PC-9 (cell line): ENCODE measurements at regions not wholly inside any gene's neighbourhood (a gene's known extent, or its start where the extent isn't known, plus 50 kb on each side); places are given as distances from the start of the nearest gene placed in this dataset.

ENCODE experiments used
- BruUV-seq: library from RNA; stranded (reverse); fragments of 400-500 nt; replicated peaks from 2 replicates; lab custom pipeline; 2021; lab: Mats Ljungman, UMichigan
- CTCF ChIA-PET: fragments of 300-600 bp; sonication (Branson Sonifier 250); formaldehyde crosslinking; loops from one replicate; lab custom pipeline; 2022; ENCODE audit warnings: antibody characterized with exemption; lab: Charles Lee
- POLR2A ChIA-PET: fragments of 300-600 bp; sonication (Branson Sonifier 250); formaldehyde crosslinking; loops from one replicate; lab custom pipeline; 2022; ENCODE audit warnings: antibody characterized with exemption; ENCODE audit not compliant: unreplicated experiment; lab: Charles Lee
- DNase-seq, 2 experiments: peaks; one replicate each; pipeline versions ENCODE4 v3.0.0 to v3.0.0-alpha.2; 2015 to 2022; ENCODE audit warnings: mixed read lengths in 1 of 2
- H2AFZ ChIP-seq: fragments of 200-600 bp; sonication (generic); 2 replicates; pipeline ENCODE4 v1.8.1; 2017; ENCODE audit warnings: antibody characterized with exemption
- H3F3A ChIP-seq: fragments of 200-600 bp; sonication (generic); 2 replicates; pipeline ENCODE4 v1.8.1; 2017; ENCODE audit warnings: antibody characterized with exemption, mild to moderate bottlenecking, low read depth; ENCODE audit not compliant: insufficient read depth
- H3K27ac ChIP-seq: fragments of 200-600 bp; sonication (generic); 2 replicates; pipeline ENCODE4 v1.6.1; 2016; ENCODE audit warnings: mixed run types
- H3K27me3 ChIP-seq: fragments of 200-600 bp; sonication (generic); 2 replicates; pipeline ENCODE4 v1.6.1; 2016; ENCODE audit warnings: low read depth, mixed run types; ENCODE audit not compliant: insufficient read depth
- H3K36me3 ChIP-seq: fragments of 200-600 bp; sonication (generic); 2 replicates; pipeline ENCODE4 v1.6.1; 2016; ENCODE audit warnings: low read depth, mixed run types
- H3K4me1 ChIP-seq: fragments of 200-600 bp; sonication (generic); replicated peaks from 2 replicates; pipeline ENCODE4 v1.6.1; 2016; ENCODE audit warnings: mixed run types; ENCODE audit not compliant: insufficient read depth
- H3K4me2 ChIP-seq: fragments of 200-600 bp; sonication (generic); 2 replicates; pipeline ENCODE4 v1.6.1; 2017; ENCODE audit warnings: mixed run types
- H3K4me3 ChIP-seq: fragments of 200-600 bp; sonication (generic); 2 replicates; pipeline ENCODE4 v1.6.1; 2016; ENCODE audit warnings: mixed run types
- H3K79me2 ChIP-seq: fragments of 200-600 bp; sonication (generic); 2 replicates; pipeline ENCODE4 v1.6.1; 2017; ENCODE audit warnings: low read depth, mixed run types
- H3K9me2 ChIP-seq: fragments of 200-600 bp; sonication (generic); 2 replicates; pipeline ENCODE4 v1.8.1; 2017; ENCODE audit warnings: mild to moderate bottlenecking; ENCODE audit not compliant: insufficient read depth
- H3K9me3 ChIP-seq: fragments of 200-600 bp; sonication (generic); 2 replicates; pipeline ENCODE4 v1.8.1; 2016; ENCODE audit warnings: low read depth; ENCODE audit not compliant: insufficient read depth
- H4K20me1 ChIP-seq: fragments of 200-600 bp; sonication (generic); 2 replicates; pipeline ENCODE4 v1.8.1; 2017; ENCODE audit not compliant: insufficient read depth
- CTCF ChIP-seq: fragments of 200-600 bp; sonication (generic); conservative IDR thresholded peaks from 2 replicates; pipeline ENCODE4 v1.6.1; 2017; ENCODE audit warnings: mixed run types, antibody characterized with exemption, mild to moderate bottlenecking, moderate library complexity
- EZH2 ChIP-seq: fragments of 200-600 bp; sonication (generic); IDR thresholded peaks from 2 replicates; pipeline ENCODE4 v1.8.0; 2017; ENCODE audit warnings: antibody characterized with exemption, low read depth
- intact Hi-C: fragments of 100-400 bp; cut with micrococcal nuclease; formaldehyde crosslinking; loops from one replicate; pipeline ENCODE4 v1.10.0; 2022; ENCODE audit not compliant: unreplicated experiment

GRCh38 chr2:220000080-220000479 is 372.6 kb downstream of the SLC4A3 start:
- Histone ChIP-seq H3K4me2 (no peak overlapping the region), H3F3A (no peaks in the 10 kb centered on the region), H3K9me3 (peaks cover 6% of the 10 kb centered on the region; the same call in 1 of the 2 replicates), H3K36me3 (no peaks in the 10 kb centered on the region), H3K79me2 (no peaks in the 10 kb centered on the region), H3K4me1 (peaks cover 15% of the 10 kb centered on the region), H3K4me3 (no peak overlapping the region), H3K27me3 (no peaks in the 10 kb centered on the region), H3K27ac (no peak overlapping the region), H4K20me1 (no peaks in the 10 kb centered on the region), H2AFZ (no peak overlapping the region), H3K9me2 (no peaks in the 10 kb centered on the region)
- no peak for DNase-seq
- no TSS peak for BruUV-seq
- TF ChIP-seq CTCF, result no peak
- TF ChIP-seq EZH2, result no peak
- intact Hi-C loops, result no loop called here
- ChIA-PET POLR2A (no interaction called here), CTCF (no interaction called here)

- CTCF ChIA-PET, result no interaction called here
- no peak overlapping the region for H2AFZ ChIP-seq
- no peaks in the 10 kb centered on the region for H3K27me3 ChIP-seq
- intact Hi-C loops, result no loop called here
- H3K4me1 ChIP-seq, result peaks cover 15% of the 10 kb centered on the region
- H3K27ac ChIP-seq, result no peak overlapping the region
- no peaks in the 10 kb centered on the region for H3K36me3 ChIP-seq
- no peaks in the 10 kb centered on the region for H3K79me2 ChIP-seq
- H4K20me1 ChIP-seq, result no peaks in the 10 kb centered on the region
- no TSS peak for BruUV-seq
- DNase-seq, result no peak
- H3K4me2 ChIP-seq, result no peak overlapping the region
- H3K9me3 ChIP-seq, result peaks cover 6% of the 10 kb centered on the region; the same call in 1 of the 2 replicates
- no peaks in the 10 kb centered on the region for H3F3A ChIP-seq
- POLR2A ChIA-PET, result no interaction called here
- H3K4me3 ChIP-seq, result no peak overlapping the region
- H3K9me2 ChIP-seq, result no peaks in the 10 kb centered on the region
- TF ChIP-seq CTCF (no peak), EZH2 (no peak)
Measured at GRCh38 chr2:220000586-220000985, 373.2 kb downstream of the SLC4A3 start.

GRCh38 chr2:220001751-220002150 is 374.3 kb downstream of the SLC4A3 start:
- peaks cover 15% of the 10 kb centered on the region for H3K4me1 ChIP-seq
- H3K36me3 ChIP-seq, result no peaks in the 10 kb centered on the region
- H3K79me2 ChIP-seq, result no peaks in the 10 kb centered on the region
- no peaks in the 10 kb centered on the region for H3F3A ChIP-seq
- no peak for TF ChIP-seq EZH2
- TF ChIP-seq CTCF, result no peak
- H3K27me3 ChIP-seq, result no peaks in the 10 kb centered on the region
- ChIA-PET POLR2A (interaction anchor here (0.5 to 0.7 kb wide), 2 partner anchors 27 to 261 kb away, joined by 4 to 7 read pairs; no protein-coding TSS in a partner anchor), CTCF (interaction anchor here (0.6 kb wide), 1 partner anchor 898 kb away, joined by 4 read pairs; no protein-coding TSS in a partner anchor)
- no peaks in the 10 kb centered on the region for H4K20me1 ChIP-seq
- no TSS peak for BruUV-seq
- intact Hi-C loops, result no loop called here
- DNase-seq, result peak in 1 of 2 experiments; percentile 3
- peak overlapping the region; percentile 48 for H3K27ac ChIP-seq
- no peak overlapping the region for H3K4me3 ChIP-seq
- peaks cover 6% of the 10 kb centered on the region; the same call in 1 of the 2 replicates for H3K9me3 ChIP-seq
- H3K9me2 ChIP-seq, result no peaks in the 10 kb centered on the region
- peak overlapping the region; percentile 16; the same call in 1 of the 2 replicates for H3K4me2 ChIP-seq
- no peak overlapping the region for H2AFZ ChIP-seq
